ENCODE measurements at regions not wholly inside any gene's neighbourhood (a gene's known extent, or its start where the extent isn't known, plus 50 kb on each side); places are given as distances from the start of the nearest gene placed in this dataset.

- no peak overlapping the region for H3K27ac Mint-ChIP-seq
- intact Hi-C loops (cut with micrococcal nuclease), result no loop called here
Measured at GRCh38 chr7:91352091-91352490, 87.9 kb downstream of the FZD1 start.

GRCh38 chr7:91353848-91354247 is 89.6 kb downstream of the FZD1 start:
- no peak for TF ChIP-seq CTCF (IDR thresholded peaks at IDR 0.05)
- H3K4me1 Mint-ChIP-seq, result no peaks in the 10 kb centered on the region
- 71% methylated on average over 2 of the region's 2 CpGs for WGBS (ENCODE audit: insufficient coverage)
- no peak for DNase-seq
- Histone ChIP-seq H3K4me3 (ENCODE audit: low read length) (no peak overlapping the region), H3K27ac (ENCODE audit: low read length) (no peak overlapping the region), H3K36me3 (ENCODE audit: control insufficient read depth, insufficient read depth, low read length) (no peaks in the 10 kb centered on the region), H3K9me3 (ENCODE audit: control insufficient read depth, insufficient read depth, low read length) (no peaks in the 10 kb centered on the region), H3K27me3 (ENCODE audit: control insufficient read depth, insufficient read depth, low read length) (no peaks in the 10 kb centered on the region), H3K4me1 (ENCODE audit: control insufficient read depth, insufficient read depth, low read length) (no peaks in the 10 kb centered on the region)
- no peak overlapping the region for H3K4me3 Mint-ChIP-seq
- no peaks in the 10 kb centered on the region for H3K36me3 Mint-ChIP-seq
- H3K27ac Mint-ChIP-seq, result no peak overlapping the region
- no peak for ATAC-seq
- no peaks in the 10 kb centered on the region for H3K27me3 Mint-ChIP-seq (ENCODE audit: low read depth in 2 of 2)
- intact Hi-C loops (cut with micrococcal nuclease), result no loop called here
- peaks cover 0 to 2% of the 10 kb centered on the region in 2 donors for H3K9me3 Mint-ChIP-seq

More at GRCh38 chr7:91352091-91352490, 87.9 kb downstream of the FZD1 start:
- no peak for TF ChIP-seq CTCF (IDR thresholded peaks at IDR 0.05)
- H3K27me3 Mint-ChIP-seq (ENCODE audit: low read depth in 2 of 2), result no peaks in the 10 kb centered on the region
- Histone ChIP-seq H3K4me3 (ENCODE audit: low read length) (no peak overlapping the region), H3K36me3 (ENCODE audit: control insufficient read depth, insufficient read depth, low read length) (no peaks in the 10 kb centered on the region), H3K9me3 (ENCODE audit: control insufficient read depth, insufficient read depth, low read length) (no peaks in the 10 kb centered on the region), H3K27me3 (ENCODE audit: control insufficient read depth, insufficient read depth, low read length) (no peaks in the 10 kb centered on the region), H3K4me1 (ENCODE audit: control insufficient read depth, insufficient read depth, low read length) (no peaks in the 10 kb centered on the region), H3K27ac (ENCODE audit: low read length) (no peak overlapping the region)
- DNase-seq, result no peak
- no peak overlapping the region for H3K4me3 Mint-ChIP-seq
- no peaks in the 10 kb centered on the region for H3K36me3 Mint-ChIP-seq
- WGBS (ENCODE audit: insufficient coverage), result 81% methylated on average over 4 of the region's 4 CpGs
- no peaks in the 10 kb centered on the region for H3K4me1 Mint-ChIP-seq
- no peaks in the 10 kb centered on the region for H3K9me3 Mint-ChIP-seq
- no peak for ATAC-seq

GRCh38 chr7:91355695-91356435 is 91.6 kb downstream of the FZD1 start:
- H3K27ac ChIP-seq (ENCODE audit: low read length), result no peak overlapping the region
- H3K4me3 Mint-ChIP-seq, result no peak overlapping the region
- DNase-seq, result no peak
- no peaks in the 10 kb centered on the region for H3K4me1 Mint-ChIP-seq
- no peak overlapping the region for H3K4me3 ChIP-seq (ENCODE audit: low read length)
- H3K9me3 ChIP-seq (ENCODE audit: control insufficient read depth, insufficient read depth, low read length), result no peaks in the 10 kb centered on the region
- no peaks in the 10 kb centered on the region for H3K27me3 Mint-ChIP-seq (ENCODE audit: low read depth in 2 of 2)
- H3K36me3 Mint-ChIP-seq, result no peaks in the 10 kb centered on the region
- 84% methylated on average over 6 of the region's 7 CpGs for WGBS (ENCODE audit: insufficient coverage)
- intact Hi-C loops (cut with micrococcal nuclease), result no loop called here
- no peaks in the 10 kb centered on the region for H3K27me3 ChIP-seq (ENCODE audit: control insufficient read depth, insufficient read depth, low read length)
- H3K9me3 Mint-ChIP-seq, result peaks cover 0 to 4% of the 10 kb centered on the region in 2 donors
- ATAC-seq, result no peak
- no peak overlapping the region for H3K27ac Mint-ChIP-seq
- H3K36me3 ChIP-seq (ENCODE audit: control insufficient read depth, insufficient read depth, low read length), result no peaks in the 10 kb centered on the region
- no peak for TF ChIP-seq CTCF (IDR thresholded peaks at IDR 0.05)
- H3K4me1 ChIP-seq (ENCODE audit: control insufficient read depth, insufficient read depth, low read length), result no peaks in the 10 kb centered on the region

- no peak overlapping the region for H3K27ac ChIP-seq (ENCODE audit: low read length)
- no peak for TF ChIP-seq CTCF (IDR thresholded peaks at IDR 0.05)
- H3K9me3 ChIP-seq (ENCODE audit: control insufficient read depth, insufficient read depth, low read length), result no peaks in the 10 kb centered on the region
- H3K36me3 Mint-ChIP-seq, result no peaks in the 10 kb centered on the region
- H3K4me1 Mint-ChIP-seq, result no peaks in the 10 kb centered on the region
- no peaks in the 10 kb centered on the region for H3K27me3 ChIP-seq (ENCODE audit: control insufficient read depth, insufficient read depth, low read length)
- peaks cover 0 to 4% of the 10 kb centered on the region in 2 donors for H3K9me3 Mint-ChIP-seq
- H3K27me3 Mint-ChIP-seq (ENCODE audit: low read depth in 2 of 2), result no peaks in the 10 kb centered on the region
- no peaks in the 10 kb centered on the region for H3K4me1 ChIP-seq (ENCODE audit: control insufficient read depth, insufficient read depth, low read length)
- H3K4me3 Mint-ChIP-seq, result no peak overlapping the region
- H3K36me3 ChIP-seq (ENCODE audit: control insufficient read depth, insufficient read depth, low read length), result no peaks in the 10 kb centered on the region
- no peak overlapping the region for H3K4me3 ChIP-seq (ENCODE audit: low read length)
- ATAC-seq, result no peak
- DNase-seq, result no peak
- intact Hi-C loops (cut with micrococcal nuclease), result no loop called here
- H3K27ac Mint-ChIP-seq, result no peak overlapping the region
Measured at GRCh38 chr7:91356915-91357314, 92.7 kb downstream of the FZD1 start.

All from natural killer cell (primary cell).